Body of pancreas (tissue), 4 donors: ENCODE measurements at regions not wholly inside any gene's neighbourhood (a gene's known extent, or its start where the extent isn't known, plus 50 kb on each side); places are given as distances from the start of the nearest gene placed in this dataset.

Source experiments
- ATAC-seq: fragments of 150-250 bp; one replicate; pipeline ENCODE4 v1.9.1; 2016
- DNase-seq, 4 donors: peaks; one replicate each; pipeline ENCODE4 v3.0.0-alpha.2; 2019
- H3K27ac ChIP-seq, 4 donors: fragments of 200-600 bp; sonication (generic); 1 replicate in 3 of 4; 2 replicates in 1 of 4; pipeline versions ENCODE4 v1.5.1 to v1.6.1; 2016 to 2019; ENCODE audit warnings: mild to moderate bottlenecking in 1 of 4, mixed read lengths in 1 of 4, moderate library complexity in 1 of 4
- H3K27me3 ChIP-seq, 2 donors: fragments of 200-600 bp; sonication (generic); one replicate each; pipeline ENCODE4 v1.6.0; 2016; ENCODE audit warnings: mild to moderate bottlenecking in 1 of 2
- H3K36me3 ChIP-seq, 2 donors: fragments of 200-600 bp; sonication (generic); replicated peaks in 1 of 2; 2 replicates each; pipeline ENCODE4 v1.5.1; 2016; ENCODE audit warnings: low read depth in 2 of 2; ENCODE audit not compliant: insufficient read depth in 1 of 2
- H3K4me1 ChIP-seq: fragments of 200-600 bp; sonication (generic); one replicate; pipeline ENCODE4 v1.6.0; 2016
- H3K4me3 ChIP-seq, 2 donors: fragments of 200-600 bp; sonication (generic); 1 replicate in 1 of 2; 2 replicates in 1 of 2; pipeline ENCODE4 v1.5.1; 2016 to 2019
- H3K9me3 ChIP-seq, 3 donors: fragments of 200-600 bp; sonication (generic); 1 replicate in 2 of 3; 2 replicates in 1 of 3; pipeline ENCODE4 v1.5.1; 2016
- POLR2A ChIP-seq, 3 donors: fragments of 450-650 bp; IDR thresholded peaks; one replicate each; pipeline ENCODE4 v1.6.1; 2016; ENCODE audit warnings: antibody characterized with exemption in 3 of 3, mild to moderate bottlenecking in 2 of 3
- WGBS, 2 donors: methylation state at CpG; one replicate each; pipeline ENCODE4 v1.1.5; 2017; 5-methylcytosine and 5-hydroxymethylcytosine counted together
- intact Hi-C: fragments of 100-400 bp; cut with DNase I; formaldehyde crosslinking; loops from one replicate; pipeline ENCODE4 v1.15.1; 2023

- Histone ChIP-seq H3K9me3 (no peaks in the 10 kb centered on the region), H3K4me3 (no peak overlapping the region), H3K27me3 (no peaks in the 10 kb centered on the region), H3K27ac (no peak overlapping the region), H3K4me1 (no peaks in the 10 kb centered on the region), H3K36me3 (no peaks in the 10 kb centered on the region)
- intact Hi-C loops = loop anchor here (10.0 kb wide), 1 partner anchor 174 kb away; no protein-coding TSS in a partner anchor
- TF ChIP-seq POLR2A (IDR thresholded peaks at IDR 0.05) = no peak
- 26 to 28% methylated on average over 2 of the region's 2 CpGs for WGBS, 2 donors
- DNase-seq (no peak), ATAC-seq (no peak)
Observed at GRCh38 chr1:51048670-51049069, 53.4 kb upstream of the C1orf185 start.
